Hepatocyte (in vitro differentiated cells): ENCODE measurements at regions not wholly inside any gene's neighbourhood (a gene's known extent, or its start where the extent isn't known, plus 50 kb on each side); places are given as distances from the start of the nearest gene placed in this dataset.

Experiments used
- EZH2 ChIP-seq: fragments of 200-600 bp; sonication (generic); IDR thresholded peaks from 2 replicates; pipeline ENCODE4 v1.6.1; 2016; ENCODE audit warnings: antibody characterized with exemption, mild to moderate bottlenecking, borderline replicate concordance
- TF ChIP-seq, protein P1 (sequence below): fragments of 200-600 bp; sonication (generic); IDR thresholded peaks from 2 replicates; pipeline ENCODE4 v1.5.1; 2016; ENCODE audit warnings: antibody characterized with exemption, mild to moderate bottlenecking; ENCODE audit not compliant: poor library complexity

DNA sequence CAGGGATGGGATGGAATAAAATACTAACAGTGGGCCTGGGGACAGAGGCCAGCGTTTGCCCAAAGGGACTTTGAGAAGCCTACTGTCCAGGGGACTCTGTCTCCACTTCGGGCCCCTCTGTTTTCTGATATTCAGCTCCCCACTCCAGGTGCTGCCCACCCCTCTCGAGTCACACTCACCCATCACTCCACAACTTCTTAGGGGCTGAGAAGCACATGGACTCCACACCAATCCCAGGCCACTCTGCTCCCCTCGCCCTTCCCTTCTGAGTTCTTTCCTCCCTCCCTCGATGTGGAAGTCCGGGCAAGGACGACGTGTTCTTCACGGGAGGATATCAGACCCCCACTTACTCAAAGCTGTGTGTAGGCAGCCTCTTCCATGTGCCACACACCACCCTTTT lies 124.5 kb downstream of the BARX1 start:
- TF ChIP-seq, protein P1, sequence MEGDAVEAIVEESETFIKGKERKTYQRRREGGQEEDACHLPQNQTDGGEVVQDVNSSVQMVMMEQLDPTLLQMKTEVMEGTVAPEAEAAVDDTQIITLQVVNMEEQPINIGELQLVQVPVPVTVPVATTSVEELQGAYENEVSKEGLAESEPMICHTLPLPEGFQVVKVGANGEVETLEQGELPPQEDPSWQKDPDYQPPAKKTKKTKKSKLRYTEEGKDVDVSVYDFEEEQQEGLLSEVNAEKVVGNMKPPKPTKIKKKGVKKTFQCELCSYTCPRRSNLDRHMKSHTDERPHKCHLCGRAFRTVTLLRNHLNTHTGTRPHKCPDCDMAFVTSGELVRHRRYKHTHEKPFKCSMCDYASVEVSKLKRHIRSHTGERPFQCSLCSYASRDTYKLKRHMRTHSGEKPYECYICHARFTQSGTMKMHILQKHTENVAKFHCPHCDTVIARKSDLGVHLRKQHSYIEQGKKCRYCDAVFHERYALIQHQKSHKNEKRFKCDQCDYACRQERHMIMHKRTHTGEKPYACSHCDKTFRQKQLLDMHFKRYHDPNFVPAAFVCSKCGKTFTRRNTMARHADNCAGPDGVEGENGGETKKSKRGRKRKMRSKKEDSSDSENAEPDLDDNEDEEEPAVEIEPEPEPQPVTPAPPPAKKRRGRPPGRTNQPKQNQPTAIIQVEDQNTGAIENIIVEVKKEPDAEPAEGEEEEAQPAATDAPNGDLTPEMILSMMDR: no peak
- no peak for TF ChIP-seq EZH2
